Testis (tissue), 2 donors: ENCODE measurements at regions not wholly inside any gene's neighbourhood (a gene's known extent, or its start where the extent isn't known, plus 50 kb on each side); places are given as distances from the start of the nearest gene placed in this dataset.

ENCODE experiments used
- CTCF ChIP-seq, 3 experiments: fragments of 450-650 bp in 2 of 3; fragments of 200-600 bp in 1 of 3; sonication (generic) in 1 of 3; IDR thresholded peaks; one replicate each; pipeline ENCODE4 v1.5.1; 2016 to 2019; ENCODE audit warnings: antibody characterized with exemption in 3 of 3, mild to moderate bottlenecking in 2 of 3, moderate library complexity in 1 of 3
- POLR2A ChIP-seq: fragments of 450-650 bp; IDR thresholded peaks from one replicate; pipeline ENCODE4 v1.6.1; 2017; ENCODE audit warnings: antibody characterized with exemption, mild to moderate bottlenecking, moderate library complexity

DNA sequence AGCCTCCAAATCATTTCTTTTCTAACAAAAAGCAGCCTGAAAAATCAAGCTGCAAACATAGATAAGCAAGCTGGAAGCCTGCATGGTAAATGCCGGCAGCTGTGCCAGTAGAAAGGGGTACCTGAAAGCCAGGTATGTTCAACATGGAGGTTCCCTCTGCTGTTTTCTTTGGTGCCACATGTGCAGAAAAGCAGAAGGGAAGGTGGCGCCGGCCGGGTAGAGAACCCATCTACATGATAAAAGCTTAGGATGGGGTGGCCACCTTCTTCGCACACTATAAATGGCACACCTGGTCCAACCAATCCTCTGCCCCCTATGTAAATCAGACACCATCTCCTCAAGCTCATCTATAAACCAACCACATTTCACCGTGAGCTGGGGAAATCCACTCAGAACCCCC, 268.9 kb upstream of the IRX2 start:
- TF ChIP-seq POLR2A (no peak), CTCF (IDR thresholded peaks at IDR 0.05) (no peak)
